ENCODE measurements at regions not wholly inside any gene's neighbourhood (a gene's known extent, or its start where the extent isn't known, plus 50 kb on each side); places are given as distances from the start of the nearest gene placed in this dataset.

- no peak for TF ChIP-seq EZH2phosphoT487 (IDR thresholded peaks at IDR 0.05; ENCODE audit: insufficient read depth, low read depth)
- TF ChIP-seq EZH2 (IDR thresholded peaks at IDR 0.05; ENCODE audit: insufficient read depth, poor library complexity, severe bottlenecking) = no peak
These were observed 609.9 kb upstream of the RBFOX1 start for GRCh38 chr16:6722786-6723185.

Measured in GM23248 (cell line).